Keratinocyte (primary cell): ENCODE measurements at regions not wholly inside any gene's neighbourhood (a gene's known extent, or its start where the extent isn't known, plus 50 kb on each side); places are given as distances from the start of the nearest gene placed in this dataset.

Source experiments
- DNase-seq: peaks from one replicate; pipeline ENCODE4 v3.0.0-alpha.2; 2011; ENCODE audit warnings: low read depth, missing footprints, low spot score
- FAIRE-seq: peaks from 2 replicates; lab custom pipeline; 2011; peaks lifted over from hg19 to GRCh38; lab: Jason Lieb, UNC
- H2AFZ ChIP-seq: 2 replicates; pipeline ENCODE4 v1.6.0; 2012; ENCODE audit warnings: low read length, control low read depth, inconsistent platforms; ENCODE audit not compliant: control insufficient read depth
- H3K27ac ChIP-seq: 2 replicates; pipeline ENCODE4 v1.5.1; 2011; ENCODE audit warnings: low read length; ENCODE audit not compliant: control insufficient read depth, insufficient read depth
- H3K27me3 ChIP-seq: 3 replicates; pipeline ENCODE4 v1.6.0; 2011; ENCODE audit warnings: low read length; ENCODE audit not compliant: control insufficient read depth, insufficient read depth; ENCODE audit errors: extremely low read depth
- H3K36me3 ChIP-seq, 2 experiments: 2 replicates in 1 of 2; 3 replicates in 1 of 2; pipeline ENCODE4 v1.5.1; 2011; ENCODE audit warnings: low read length in 2 of 2, mild to moderate bottlenecking in 1 of 2; ENCODE audit not compliant: control insufficient read depth in 2 of 2, insufficient read depth in 2 of 2; ENCODE audit errors: extremely low read depth in 1 of 2
- H3K4me1 ChIP-seq: 3 replicates; pipeline ENCODE4 v1.5.1; 2011; ENCODE audit warnings: low read length; ENCODE audit not compliant: control insufficient read depth, insufficient read depth; ENCODE audit errors: extremely low read depth
- H3K4me2 ChIP-seq: 3 replicates; pipeline ENCODE4 v1.6.0; 2011; ENCODE audit warnings: low read depth, low read length; ENCODE audit not compliant: control insufficient read depth, insufficient read depth; ENCODE audit errors: extremely low read depth
- H3K4me3 ChIP-seq, 3 experiments: fragments of 200-600 bp in 1 of 3; sonication (generic) in 1 of 3; 2 replicates in 2 of 3; 3 replicates in 1 of 3; pipeline ENCODE4 v1.5.1; 2011 to 2016; ENCODE audit warnings: low read length in 3 of 3, mild to moderate bottlenecking in 3 of 3, control low read depth in 2 of 3, inconsistent platforms in 1 of 3, low read depth in 1 of 3, mixed read lengths in 1 of 3, mixed run types in 1 of 3, moderate library complexity in 1 of 3; ENCODE audit not compliant: control insufficient read depth in 2 of 3, insufficient read depth in 2 of 3; ENCODE audit errors: extremely low read depth in 1 of 3
- H3K79me2 ChIP-seq: 2 replicates; pipeline ENCODE4 v1.6.0; 2012; ENCODE audit warnings: low read length; ENCODE audit not compliant: control insufficient read depth, insufficient read depth
- H3K9ac ChIP-seq: 3 replicates; pipeline ENCODE4 v1.6.0; 2011; ENCODE audit warnings: low read length; ENCODE audit not compliant: control insufficient read depth, insufficient read depth; ENCODE audit errors: extremely low read depth
- H3K9me1 ChIP-seq: 3 replicates; pipeline ENCODE4 v1.6.0; 2011; ENCODE audit warnings: low read length; ENCODE audit not compliant: control insufficient read depth, insufficient read depth; ENCODE audit errors: extremely low read depth
- H3K9me3 ChIP-seq: 2 replicates; pipeline ENCODE4 v1.5.1; 2012; ENCODE audit warnings: low read depth, low read length; ENCODE audit not compliant: control insufficient read depth
- H4K20me1 ChIP-seq: 3 replicates; pipeline ENCODE4 v1.6.0; 2011; ENCODE audit warnings: low read length; ENCODE audit not compliant: control insufficient read depth, insufficient read depth; ENCODE audit errors: extremely low read depth
- EZH2 ChIP-seq: IDR thresholded peaks from one replicate; pipeline ENCODE4 v1.6.1; 2012; ENCODE audit warnings: inconsistent platforms, mild to moderate bottlenecking, low read length, moderate library complexity
- dilution Hi-C: fragments of 300-500 bp; cut with MboI; formaldehyde crosslinking; loops from one replicate; pipeline ENCODE4 v1.7.0; 2020; ENCODE audit warnings: low sequenced_read_pairs; ENCODE audit not compliant: extremely low pct_ligation_motif_present
- TF ChIP-seq, protein P1 (sequence below), 3 experiments: IDR thresholded peaks in 1 of 3; conservative IDR thresholded peaks in 1 of 3; optimal IDR thresholded peaks in 1 of 3; 2 replicates in 2 of 3; 3 replicates in 1 of 3; pipeline versions ENCODE3 to v1.5.1; 2011; ENCODE audit warnings: low read length in 3 of 3, mild to moderate bottlenecking in 3 of 3, moderate library complexity in 2 of 3, control low read depth in 1 of 3, inconsistent platforms in 1 of 3; ENCODE audit not compliant: insufficient read depth in 2 of 3; ENCODE audit errors: extremely low read depth in 1 of 3

DNA sequence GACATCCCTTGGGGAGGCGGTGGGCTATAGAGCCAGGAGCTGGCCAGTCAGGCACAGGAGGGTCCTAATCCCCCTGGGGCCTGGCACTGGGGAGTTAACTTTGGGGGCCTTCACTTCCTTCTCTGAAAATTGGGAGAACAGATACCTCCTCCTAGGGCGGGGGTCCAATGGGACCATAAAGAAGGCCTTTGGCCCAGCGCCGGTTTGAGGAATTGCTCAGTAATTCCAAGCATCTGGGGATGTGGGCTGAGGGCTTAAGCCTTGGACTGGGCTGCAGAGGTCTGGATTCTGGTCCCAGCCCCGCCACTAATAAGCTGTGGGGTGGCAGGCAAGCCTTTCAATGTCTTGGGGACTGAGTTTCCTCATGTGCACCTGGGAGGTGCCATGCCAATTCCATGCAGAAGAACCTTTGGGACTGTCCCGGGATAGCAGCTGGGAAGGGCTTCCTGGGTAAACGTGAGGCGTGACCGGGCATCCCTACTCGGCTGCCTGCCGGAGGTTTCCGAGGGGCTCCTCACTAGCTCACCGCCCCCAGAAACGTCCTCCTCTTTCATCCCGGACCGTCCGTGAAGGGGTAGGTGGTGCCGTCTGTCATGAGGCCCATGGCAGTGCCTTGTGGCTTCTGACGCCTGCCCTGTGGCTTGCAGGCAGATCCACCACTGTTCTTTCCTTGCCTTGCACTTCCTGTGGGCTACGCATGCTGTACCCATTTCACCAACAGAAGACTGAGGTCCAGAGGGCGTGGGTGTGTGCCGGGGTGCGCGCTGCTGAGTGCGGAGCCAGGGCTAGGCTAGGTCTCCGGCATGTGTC, 67.4 kb upstream of the HPCAL1 start:
- no peak overlapping the region for H3K27ac ChIP-seq
- no peak overlapping the region for H3K4me3 ChIP-seq
- no peaks in the 10 kb centered on the region for H3K9me3 ChIP-seq
- dilution Hi-C loops, result no loop called here
- H4K20me1 ChIP-seq, result no peaks in the 10 kb centered on the region
- H3K79me2 ChIP-seq, result no peaks in the 10 kb centered on the region
- no peak overlapping the region for H3K4me2 ChIP-seq
- TF ChIP-seq EZH2, result no peak
- TF ChIP-seq, protein P1, sequence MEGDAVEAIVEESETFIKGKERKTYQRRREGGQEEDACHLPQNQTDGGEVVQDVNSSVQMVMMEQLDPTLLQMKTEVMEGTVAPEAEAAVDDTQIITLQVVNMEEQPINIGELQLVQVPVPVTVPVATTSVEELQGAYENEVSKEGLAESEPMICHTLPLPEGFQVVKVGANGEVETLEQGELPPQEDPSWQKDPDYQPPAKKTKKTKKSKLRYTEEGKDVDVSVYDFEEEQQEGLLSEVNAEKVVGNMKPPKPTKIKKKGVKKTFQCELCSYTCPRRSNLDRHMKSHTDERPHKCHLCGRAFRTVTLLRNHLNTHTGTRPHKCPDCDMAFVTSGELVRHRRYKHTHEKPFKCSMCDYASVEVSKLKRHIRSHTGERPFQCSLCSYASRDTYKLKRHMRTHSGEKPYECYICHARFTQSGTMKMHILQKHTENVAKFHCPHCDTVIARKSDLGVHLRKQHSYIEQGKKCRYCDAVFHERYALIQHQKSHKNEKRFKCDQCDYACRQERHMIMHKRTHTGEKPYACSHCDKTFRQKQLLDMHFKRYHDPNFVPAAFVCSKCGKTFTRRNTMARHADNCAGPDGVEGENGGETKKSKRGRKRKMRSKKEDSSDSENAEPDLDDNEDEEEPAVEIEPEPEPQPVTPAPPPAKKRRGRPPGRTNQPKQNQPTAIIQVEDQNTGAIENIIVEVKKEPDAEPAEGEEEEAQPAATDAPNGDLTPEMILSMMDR (optimal IDR thresholded peaks at IDR 0.05 in 1 of 3, IDR thresholded peaks at IDR 0.05 in 1 of 3, conservative IDR thresholded peaks at IDR 0.05 in 1 of 3; ENCODE audit: extremely low read depth in 1 of 3, insufficient read depth in 2 of 3, low read length in 3 of 3), result no peak
- no peak overlapping the region for H3K9ac ChIP-seq
- FAIRE-seq, result no peak
- H3K9me1 ChIP-seq, result no peaks in the 10 kb centered on the region
- H3K4me1 ChIP-seq, result no peaks in the 10 kb centered on the region
- no peaks in the 10 kb centered on the region for H3K36me3 ChIP-seq
- H3K27me3 ChIP-seq, result peaks cover 26% of the 10 kb centered on the region
- no peak for DNase-seq
- H2AFZ ChIP-seq, result no peak overlapping the region

DNA sequence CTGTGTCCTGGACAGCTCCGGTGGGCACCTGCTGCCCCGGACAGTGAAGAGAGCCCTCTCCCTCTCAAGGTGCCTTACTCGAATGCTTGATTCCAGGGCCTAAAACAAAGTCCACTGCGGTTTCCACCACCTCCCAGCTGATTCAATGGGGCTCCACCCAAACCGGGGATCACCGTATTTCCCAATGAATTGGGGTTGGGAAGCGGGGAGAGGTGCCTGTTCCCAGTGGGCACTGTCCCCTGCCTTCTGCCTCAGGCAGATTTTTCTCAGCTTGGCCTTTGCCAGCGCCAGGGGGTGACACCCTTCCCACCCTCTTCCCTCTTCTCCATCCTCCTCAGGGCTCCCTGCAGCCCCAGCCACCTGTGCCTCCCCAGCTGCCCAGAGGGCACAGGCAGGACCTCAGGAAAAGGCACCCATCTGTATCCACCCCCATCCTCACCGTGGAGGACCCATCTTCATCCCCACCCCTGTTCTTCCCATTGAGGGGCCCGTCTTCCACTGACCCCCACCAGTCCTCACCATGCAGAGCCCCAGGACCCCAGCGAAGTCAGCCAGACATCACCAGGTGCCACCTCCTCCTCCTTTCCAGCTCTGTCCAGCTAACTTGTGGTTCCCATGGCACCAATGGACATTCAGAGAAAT, 66.7 kb upstream of the HPCAL1 start:
- no peaks in the 10 kb centered on the region for H3K4me1 ChIP-seq
- H3K27me3 ChIP-seq, result peaks cover 26% of the 10 kb centered on the region
- FAIRE-seq, result no peak

More for the DNA sequence above, 66.7 kb upstream of the HPCAL1 start:
- Histone ChIP-seq H3K9ac (no peak overlapping the region), H3K9me1 (no peaks in the 10 kb centered on the region), H3K4me2 (no peak overlapping the region), H2AFZ (no peak overlapping the region), H3K79me2 (no peaks in the 10 kb centered on the region), H3K36me3 (no peaks in the 10 kb centered on the region), H3K27ac (no peak overlapping the region), H4K20me1 (no peaks in the 10 kb centered on the region), H3K4me3 (no peak overlapping the region), H3K9me3 (no peaks in the 10 kb centered on the region)
- dilution Hi-C loops, result no loop called here
- TF ChIP-seq EZH2, result no peak
- TF ChIP-seq, protein P1 (optimal IDR thresholded peaks at IDR 0.05 in 1 of 3, IDR thresholded peaks at IDR 0.05 in 1 of 3, conservative IDR thresholded peaks at IDR 0.05 in 1 of 3; ENCODE audit: extremely low read depth in 1 of 3, insufficient read depth in 2 of 3, low read length in 3 of 3), result no peak
- DNase-seq, result no peak
